ENCODE measurements at regions not wholly inside any gene's neighbourhood (a gene's known extent, or its start where the extent isn't known, plus 50 kb on each side); places are given as distances from the start of the nearest gene placed in this dataset.

DNA sequence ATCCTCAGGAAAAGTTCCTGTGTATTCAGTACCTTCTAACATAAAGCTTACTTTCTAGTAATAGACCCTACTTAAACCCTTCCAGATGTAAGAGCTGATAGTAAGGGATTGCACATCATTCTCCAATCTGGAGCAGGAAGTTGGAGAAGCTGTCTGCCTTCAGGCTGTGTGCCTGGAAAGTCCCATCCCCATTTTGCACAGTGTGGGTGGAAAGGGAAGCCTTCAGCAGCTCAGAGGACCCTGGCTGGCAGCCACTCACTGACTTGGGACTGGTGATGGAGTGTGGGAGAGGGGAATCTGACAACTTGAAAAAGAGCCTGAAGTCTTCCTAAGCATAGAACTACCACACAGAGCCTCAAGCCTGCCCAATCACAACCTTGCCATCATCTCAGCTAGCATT lies 164.1 kb upstream of the ADO start:
- Histone ChIP-seq H3K36me3 (ENCODE audit: control insufficient read depth in 2 of 2, extremely low read depth in 1 of 2, insufficient read depth in 2 of 2, low read length in 2 of 2) (no peaks in the 10 kb centered on the region), H3K27ac (ENCODE audit: control insufficient read depth, insufficient read depth, low read length) (no peak overlapping the region), H3K9ac (ENCODE audit: control insufficient read depth, extremely low read depth, insufficient read depth, low read length) (no peak overlapping the region), H2AFZ (ENCODE audit: control insufficient read depth, low read length) (no peak overlapping the region), H4K20me1 (ENCODE audit: control insufficient read depth, extremely low read depth, insufficient read depth, low read length) (no peaks in the 10 kb centered on the region), H3K9me1 (ENCODE audit: control insufficient read depth, extremely low read depth, insufficient read depth, low read length) (no peaks in the 10 kb centered on the region), H3K9me3 (ENCODE audit: control insufficient read depth, low read depth, low read length) (no peaks in the 10 kb centered on the region), H3K4me3 (ENCODE audit: control insufficient read depth in 2 of 3, extremely low read depth in 1 of 3, insufficient read depth in 2 of 3, low read depth in 1 of 3, low read length in 3 of 3) (no peak overlapping the region), H3K79me2 (ENCODE audit: control insufficient read depth, insufficient read depth, low read length) (no peaks in the 10 kb centered on the region), H3K4me1 (ENCODE audit: control insufficient read depth, extremely low read depth, insufficient read depth, low read length) (peaks cover 12% of the 10 kb centered on the region), H3K27me3 (ENCODE audit: control insufficient read depth, extremely low read depth, insufficient read depth, low read length) (no peaks in the 10 kb centered on the region), H3K4me2 (ENCODE audit: control insufficient read depth, extremely low read depth, insufficient read depth, low read depth, low read length) (no peak overlapping the region)
- dilution Hi-C loops (cut with MboI; ENCODE audit: extremely low pct_ligation_motif_present, low sequenced_read_pairs): no loop called here
- DNase-seq (ENCODE audit: low read depth, low spot score) (no peak), FAIRE-seq (no peak)
- TF ChIP-seq EZH2 (IDR thresholded peaks at IDR 0.05; ENCODE audit: low read length): no peak
- TF ChIP-seq, protein P1, sequence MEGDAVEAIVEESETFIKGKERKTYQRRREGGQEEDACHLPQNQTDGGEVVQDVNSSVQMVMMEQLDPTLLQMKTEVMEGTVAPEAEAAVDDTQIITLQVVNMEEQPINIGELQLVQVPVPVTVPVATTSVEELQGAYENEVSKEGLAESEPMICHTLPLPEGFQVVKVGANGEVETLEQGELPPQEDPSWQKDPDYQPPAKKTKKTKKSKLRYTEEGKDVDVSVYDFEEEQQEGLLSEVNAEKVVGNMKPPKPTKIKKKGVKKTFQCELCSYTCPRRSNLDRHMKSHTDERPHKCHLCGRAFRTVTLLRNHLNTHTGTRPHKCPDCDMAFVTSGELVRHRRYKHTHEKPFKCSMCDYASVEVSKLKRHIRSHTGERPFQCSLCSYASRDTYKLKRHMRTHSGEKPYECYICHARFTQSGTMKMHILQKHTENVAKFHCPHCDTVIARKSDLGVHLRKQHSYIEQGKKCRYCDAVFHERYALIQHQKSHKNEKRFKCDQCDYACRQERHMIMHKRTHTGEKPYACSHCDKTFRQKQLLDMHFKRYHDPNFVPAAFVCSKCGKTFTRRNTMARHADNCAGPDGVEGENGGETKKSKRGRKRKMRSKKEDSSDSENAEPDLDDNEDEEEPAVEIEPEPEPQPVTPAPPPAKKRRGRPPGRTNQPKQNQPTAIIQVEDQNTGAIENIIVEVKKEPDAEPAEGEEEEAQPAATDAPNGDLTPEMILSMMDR (optimal IDR thresholded peaks at IDR 0.05 in 1 of 3, IDR thresholded peaks at IDR 0.05 in 1 of 3, conservative IDR thresholded peaks at IDR 0.05 in 1 of 3; ENCODE audit: extremely low read depth in 1 of 3, insufficient read depth in 2 of 3, low read length in 3 of 3): no peak

DNA sequence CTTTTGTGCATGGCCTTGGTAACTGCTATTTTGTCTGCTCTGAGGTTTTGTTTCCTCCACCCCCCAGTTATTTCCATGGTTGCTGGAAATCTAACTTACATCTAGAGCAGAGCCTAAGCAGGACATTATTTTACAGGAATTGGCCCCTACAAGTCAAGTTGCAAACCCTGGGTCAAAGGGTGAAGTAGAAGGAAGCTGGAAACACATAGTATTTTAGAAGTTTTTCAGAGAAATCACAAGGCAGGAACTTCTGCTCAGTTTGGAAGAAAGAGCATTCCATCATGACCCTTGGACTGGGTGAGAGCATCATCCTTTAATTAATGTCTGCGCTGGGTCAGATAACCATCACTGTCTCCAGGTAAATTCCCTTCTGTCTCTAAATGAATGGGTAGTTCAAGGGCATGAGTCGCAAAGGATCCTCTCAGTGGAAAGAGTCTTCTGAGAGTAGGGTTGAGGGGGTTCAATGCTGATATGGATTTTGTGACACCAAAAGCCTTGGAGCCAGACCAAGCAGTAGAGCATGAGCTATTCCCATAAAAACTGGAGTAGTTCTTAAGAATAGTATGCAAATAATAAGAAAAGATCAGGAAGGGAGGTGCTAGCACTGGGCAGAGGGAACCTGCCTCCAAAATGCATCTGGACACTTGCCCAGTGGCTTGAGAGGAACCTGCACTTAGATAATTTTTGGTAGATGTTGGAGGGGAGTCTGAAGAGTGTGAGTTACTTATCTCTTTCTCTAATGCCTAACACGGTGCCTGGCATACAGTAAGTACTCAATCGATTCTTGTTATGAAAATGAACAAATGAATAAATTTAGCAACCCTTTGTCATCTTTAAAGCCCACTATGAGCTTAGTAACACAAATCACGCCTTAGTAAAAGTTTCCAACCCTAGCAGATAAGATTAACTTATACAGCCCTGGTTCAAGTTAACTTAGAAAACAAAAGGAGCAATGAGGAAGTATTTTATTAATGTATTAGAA lies 160.6 kb upstream of the ADO start:
- no peak overlapping the region for H3K27ac ChIP-seq (ENCODE audit: control insufficient read depth, insufficient read depth, low read length)
- no peaks in the 10 kb centered on the region for H3K9me1 ChIP-seq (ENCODE audit: control insufficient read depth, extremely low read depth, insufficient read depth, low read length)
- no peaks in the 10 kb centered on the region for H3K4me1 ChIP-seq (ENCODE audit: control insufficient read depth, extremely low read depth, insufficient read depth, low read length)
- H3K4me2 ChIP-seq (ENCODE audit: control insufficient read depth, extremely low read depth, insufficient read depth, low read depth, low read length): no peak overlapping the region
- no peaks in the 10 kb centered on the region for H3K27me3 ChIP-seq (ENCODE audit: control insufficient read depth, extremely low read depth, insufficient read depth, low read length)
- H3K4me3 ChIP-seq (ENCODE audit: control insufficient read depth in 2 of 3, extremely low read depth in 1 of 3, insufficient read depth in 2 of 3, low read depth in 1 of 3, low read length in 3 of 3): no peak overlapping the region
- no peaks in the 10 kb centered on the region for H3K79me2 ChIP-seq (ENCODE audit: control insufficient read depth, insufficient read depth, low read length)
- dilution Hi-C loops (cut with MboI; ENCODE audit: extremely low pct_ligation_motif_present, low sequenced_read_pairs): no loop called here
- no peak overlapping the region for H2AFZ ChIP-seq (ENCODE audit: control insufficient read depth, low read length)
- DNase-seq (ENCODE audit: low read depth, low spot score) (no peak), FAIRE-seq (no peak)
- H3K36me3 ChIP-seq (ENCODE audit: control insufficient read depth in 2 of 2, extremely low read depth in 1 of 2, insufficient read depth in 2 of 2, low read length in 2 of 2): no peaks in the 10 kb centered on the region
- H3K9ac ChIP-seq (ENCODE audit: control insufficient read depth, extremely low read depth, insufficient read depth, low read length): no peak overlapping the region
- no peaks in the 10 kb centered on the region for H4K20me1 ChIP-seq (ENCODE audit: control insufficient read depth, extremely low read depth, insufficient read depth, low read length)
- TF ChIP-seq, protein P1 (optimal IDR thresholded peaks at IDR 0.05 in 1 of 3, IDR thresholded peaks at IDR 0.05 in 1 of 3, conservative IDR thresholded peaks at IDR 0.05 in 1 of 3; ENCODE audit: extremely low read depth in 1 of 3, insufficient read depth in 2 of 3, low read length in 3 of 3): no peak
- TF ChIP-seq EZH2 (IDR thresholded peaks at IDR 0.05; ENCODE audit: low read length): no peak
- no peaks in the 10 kb centered on the region for H3K9me3 ChIP-seq (ENCODE audit: control insufficient read depth, low read depth, low read length)
